HEK293 (cell line): ENCODE measurements at regions not wholly inside any gene's neighbourhood (a gene's known extent, or its start where the extent isn't known, plus 50 kb on each side); places are given as distances from the start of the nearest gene placed in this dataset.

Source experiments
- CTCF ChIA-PET: fragments of 350-600 bp; formaldehyde crosslinking; extraction: SDS; loops from one replicate; lab custom pipeline; 2021; ENCODE audit warnings: antibody characterized with exemption; lab: Yijun Ruan, JAX
- POLR2A ChIA-PET: fragments of 300-600 bp; formaldehyde crosslinking; extraction: SDS; loops from one replicate; lab custom pipeline; 2020; ENCODE audit warnings: antibody characterized with exemption, inconsistent platforms; lab: Yijun Ruan, JAX
- H3K27ac ChIP-seq: fragments of 200-500 bp; sonication (Bioruptor generic); 2 replicates; pipeline ENCODE4 v1.5.1; 2014; ENCODE audit warnings: low read depth, low read length, control low read depth, inconsistent platforms; ENCODE audit errors: extremely low read depth
- H3K36me3 ChIP-seq, 2 experiments: fragments of 200-500 bp in 1 of 2; sonication (Bioruptor generic) in 1 of 2; 1 replicate in 1 of 2; 2 replicates in 1 of 2; pipeline ENCODE4 v1.5.1; 2014 to 2017; ENCODE audit warnings: inconsistent platforms in 2 of 2, low read length in 2 of 2; ENCODE audit not compliant: control insufficient read depth in 2 of 2, insufficient read depth in 1 of 2
- H3K4me1 ChIP-seq: fragments of 200-500 bp; sonication (Bioruptor generic); 2 replicates; pipeline ENCODE4 v1.5.1; 2014; ENCODE audit warnings: mild to moderate bottlenecking, low read length, inconsistent platforms; ENCODE audit not compliant: control insufficient read depth, insufficient read depth
- H3K4me3 ChIP-seq: 2 replicates; pipeline ENCODE4 v1.5.1; 2011; ENCODE audit warnings: low read depth, mild to moderate bottlenecking, control low read depth, low read length, moderate library complexity
- H3K9me3 ChIP-seq: fragments of 200-500 bp; sonication (Bioruptor generic); 2 replicates; pipeline ENCODE4 v1.5.1; 2014; ENCODE audit warnings: low read depth, low read length, inconsistent platforms; ENCODE audit not compliant: control insufficient read depth, insufficient read depth
- GLI2 ChIP-seq: fragments of 450-650 bp; formaldehyde crosslinking; IDR thresholded peaks from 2 replicates; pipeline ENCODE4; 2017; ENCODE audit warnings: missing biosample characterization, missing genetic modification characterization, low read depth, borderline replicate concordance
- KLF16 ChIP-seq: fragments of 450-650 bp; formaldehyde crosslinking; IDR thresholded peaks from 2 replicates; pipeline ENCODE4 v1.5.1; 2017; ENCODE audit warnings: missing biosample characterization, missing genetic modification characterization
- MEIS1 ChIP-seq: sonication (generic); formaldehyde crosslinking; IDR thresholded peaks from 2 replicates; pipeline ENCODE4 v1.8.1; 2022; ENCODE audit warnings: missing genetic modification reagents, mild to moderate bottlenecking, borderline replicate concordance
- MYNN ChIP-seq: fragments of 450-650 bp; formaldehyde crosslinking; IDR thresholded peaks from 2 replicates; pipeline ENCODE4 v1.5.1; 2016; ENCODE audit warnings: missing biosample characterization, missing genetic modification characterization, borderline replicate concordance
- PRDM1 ChIP-seq: fragments of 450-650 bp; formaldehyde crosslinking; IDR thresholded peaks from 2 replicates; pipeline ENCODE4; 2016; ENCODE audit warnings: missing biosample characterization, missing genetic modification characterization
- SALL2 ChIP-seq: fragments of 450-650 bp; formaldehyde crosslinking; IDR thresholded peaks from 2 replicates; pipeline ENCODE4 v1.5.0; 2017; ENCODE audit warnings: missing biosample characterization, mild to moderate bottlenecking, missing genetic modification characterization, borderline replicate concordance
- SETDB1 ChIP-seq: IDR thresholded peaks from one replicate; pipeline ENCODE4 v1.6.1; 2017; ENCODE audit warnings: mild to moderate bottlenecking, low read length, moderate library complexity, mixed read lengths; ENCODE audit not compliant: insufficient read length
- YY1 ChIP-seq: fragments of 450-650 bp; formaldehyde crosslinking; IDR thresholded peaks from 2 replicates; pipeline ENCODE4 v1.5.1; 2018; ENCODE audit warnings: missing biosample characterization, missing genetic modification characterization
- ZBTB21 ChIP-seq: fragments of 450-650 bp; formaldehyde crosslinking; IDR thresholded peaks from 2 replicates; pipeline ENCODE4 v1.5.1; 2017; ENCODE audit warnings: missing biosample characterization, missing genetic modification characterization
- ZBTB7A ChIP-seq: fragments of 450-650 bp; formaldehyde crosslinking; IDR thresholded peaks from 2 replicates; pipeline ENCODE4 v1.5.1; 2016; ENCODE audit warnings: low read depth, missing biosample characterization, missing genetic modification characterization
- ZNF112 ChIP-seq: fragments of 450-650 bp; formaldehyde crosslinking; IDR thresholded peaks from 2 replicates; pipeline ENCODE4 v1.5.0; 2017; ENCODE audit warnings: missing biosample characterization, missing genetic modification characterization
- ZNF140 ChIP-seq: fragments of 450-650 bp; formaldehyde crosslinking; IDR thresholded peaks from 2 replicates; pipeline ENCODE4 v1.5.1; 2016; ENCODE audit warnings: missing biosample characterization, missing genetic modification characterization
- ZNF211 ChIP-seq: fragments of 450-650 bp; formaldehyde crosslinking; IDR thresholded peaks from 2 replicates; pipeline ENCODE4 v1.5.1; 2016; ENCODE audit warnings: low read depth, missing biosample characterization, missing genetic modification characterization
- ZNF221 ChIP-seq: fragments of 450-650 bp; formaldehyde crosslinking; IDR thresholded peaks from 2 replicates; pipeline ENCODE4 v1.5.1; 2017; ENCODE audit warnings: missing biosample characterization, missing genetic modification characterization, borderline replicate concordance
- ZNF23 ChIP-seq: fragments of 450-650 bp; formaldehyde crosslinking; IDR thresholded peaks from 2 replicates; pipeline ENCODE4 v1.5.1; 2016; ENCODE audit warnings: missing biosample characterization, missing genetic modification characterization, borderline replicate concordance
- ZNF24 ChIP-seq: fragments of 450-650 bp; formaldehyde crosslinking; IDR thresholded peaks from 2 replicates; pipeline ENCODE4 v1.5.1; 2016; ENCODE audit warnings: missing biosample characterization, missing genetic modification characterization
- ZNF335 ChIP-seq: fragments of 450-650 bp; formaldehyde crosslinking; conservative IDR thresholded peaks from 2 replicates; pipeline ENCODE4 v1.5.1; 2016; ENCODE audit warnings: missing biosample characterization, missing genetic modification characterization
- ZNF529 ChIP-seq: fragments of 450-650 bp; formaldehyde crosslinking; IDR thresholded peaks from 2 replicates; pipeline ENCODE4 v1.5.1; 2017; ENCODE audit warnings: missing genetic modification characterization, missing biosample characterization; ENCODE audit not compliant: insufficient replicate concordance
- ZNF561 ChIP-seq: fragments of 450-650 bp; IDR thresholded peaks from 2 replicates; pipeline ENCODE4 v1.5.1; 2018; ENCODE audit warnings: missing biosample characterization, missing genetic modification characterization, borderline replicate concordance
- ZNF747 ChIP-seq: fragments of 450-650 bp; formaldehyde crosslinking; IDR thresholded peaks from 2 replicates; pipeline ENCODE4 v1.5.1; 2016; ENCODE audit warnings: missing biosample characterization, missing genetic modification characterization
- TF ChIP-seq, protein P1 (sequence below): fragments of 450-650 bp; formaldehyde crosslinking; IDR thresholded peaks from 2 replicates; pipeline ENCODE4 v1.5.1; 2016; ENCODE audit warnings: missing biosample characterization, missing genetic modification characterization
- TF ChIP-seq, protein P2 (sequence below): fragments of 450-650 bp; IDR thresholded peaks from 2 replicates; pipeline ENCODE4 v1.5.1; 2018; ENCODE audit warnings: missing biosample characterization, mild to moderate bottlenecking, missing genetic modification characterization
- TF ChIP-seq, protein P3 (sequence below): fragments of 450-650 bp; formaldehyde crosslinking; IDR thresholded peaks from 2 replicates; pipeline ENCODE4 v1.5.1; 2016; ENCODE audit warnings: missing biosample characterization, missing genetic modification characterization
- TF ChIP-seq, protein P4 (sequence below): fragments of 450-650 bp; formaldehyde crosslinking; IDR thresholded peaks from 2 replicates; pipeline ENCODE4 v1.5.1; 2016; ENCODE audit warnings: missing biosample characterization, missing genetic modification characterization
- TF ChIP-seq, protein P5 (sequence below): fragments of 450-650 bp; formaldehyde crosslinking; optimal IDR thresholded peaks from 2 replicates; pipeline ENCODE3; 2016; ENCODE audit warnings: missing biosample characterization, mild to moderate bottlenecking, missing genetic modification characterization

DNA sequence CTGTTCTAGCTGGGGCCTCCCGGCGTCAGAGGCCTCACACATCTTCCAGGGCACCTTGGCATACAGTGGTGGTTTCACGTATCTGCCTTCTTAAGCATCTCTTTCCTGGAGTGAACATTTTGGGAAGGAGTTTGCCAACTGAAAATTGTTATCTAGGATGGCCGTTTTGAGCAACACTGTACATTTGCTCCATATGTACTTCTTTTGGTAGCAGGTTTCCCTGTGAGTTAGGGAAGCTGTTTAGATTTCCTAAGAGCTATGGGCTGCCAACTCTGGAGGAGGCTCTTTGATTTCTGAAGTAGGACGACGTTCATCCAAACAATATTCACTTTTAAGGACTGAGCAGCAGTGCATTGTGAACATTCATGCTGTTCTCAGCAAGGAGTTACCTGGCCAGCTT lies 665.9 kb downstream of the SQOR start (continued):
- TF ChIP-seq, protein P1, sequence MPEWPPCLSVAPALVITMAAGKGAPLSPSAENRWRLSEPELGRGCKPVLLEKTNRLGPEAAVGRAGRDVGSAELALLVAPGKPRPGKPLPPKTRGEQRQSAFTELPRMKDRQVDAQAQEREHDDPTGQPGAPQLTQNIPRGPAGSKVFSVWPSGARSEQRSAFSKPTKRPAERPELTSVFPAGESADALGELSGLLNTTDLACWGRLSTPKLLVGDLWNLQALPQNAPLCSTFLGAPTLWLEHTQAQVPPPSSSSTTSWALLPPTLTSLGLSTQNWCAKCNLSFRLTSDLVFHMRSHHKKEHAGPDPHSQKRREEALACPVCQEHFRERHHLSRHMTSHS (tag by site-specific recombination) = no peak
- no peak for TF ChIP-seq ZNF335 (tag by site-specific recombination)
- no peak for TF ChIP-seq ZNF747 (tag by site-specific recombination)

DNA sequence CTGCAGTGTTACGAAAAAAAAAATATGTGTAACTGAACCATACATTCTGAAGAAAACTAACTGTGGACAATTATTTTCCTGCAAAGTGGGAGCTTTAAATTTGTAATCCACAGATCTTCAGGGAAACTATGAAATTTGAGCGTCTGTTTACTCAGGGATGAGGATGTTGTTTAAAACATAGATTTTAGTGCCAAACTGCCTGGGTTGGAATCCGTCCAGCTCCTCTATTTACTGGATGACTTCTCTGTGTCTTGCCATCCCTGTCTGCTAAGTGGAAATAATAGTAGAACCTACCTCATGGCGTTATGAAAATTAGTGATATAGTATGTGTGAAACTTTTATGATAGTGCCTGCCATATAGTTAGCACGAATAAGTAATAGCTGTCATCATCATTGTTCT lies 666.5 kb downstream of the SQOR start:
- ChIA-PET POLR2A (no interaction called here), CTCF (interaction anchor here (0.6 to 1.9 kb wide), 4 partner anchors 9 to 506 kb away, joined by 3 to 8 read pairs (median 3); no protein-coding TSS in a partner anchor)
- Histone ChIP-seq H3K36me3 (no peaks in the 10 kb centered on the region), H3K9me3 (no peaks in the 10 kb centered on the region), H3K27ac (no peak overlapping the region), H3K4me1 (no peaks in the 10 kb centered on the region), H3K4me3 (no peak overlapping the region)
- TF ChIP-seq ZNF561 (tag by site-specific recombination) (no peak), ZNF112 (tag by site-specific recombination) (no peak), MEIS1 (CRISPR knock-in tag) (no peak), MYNN (tag by site-specific recombination) (no peak), GLI2 (tag by site-specific recombination) (no peak), ZBTB21 (no peak), PRDM1 (no peak)
- TF ChIP-seq, protein P2, sequence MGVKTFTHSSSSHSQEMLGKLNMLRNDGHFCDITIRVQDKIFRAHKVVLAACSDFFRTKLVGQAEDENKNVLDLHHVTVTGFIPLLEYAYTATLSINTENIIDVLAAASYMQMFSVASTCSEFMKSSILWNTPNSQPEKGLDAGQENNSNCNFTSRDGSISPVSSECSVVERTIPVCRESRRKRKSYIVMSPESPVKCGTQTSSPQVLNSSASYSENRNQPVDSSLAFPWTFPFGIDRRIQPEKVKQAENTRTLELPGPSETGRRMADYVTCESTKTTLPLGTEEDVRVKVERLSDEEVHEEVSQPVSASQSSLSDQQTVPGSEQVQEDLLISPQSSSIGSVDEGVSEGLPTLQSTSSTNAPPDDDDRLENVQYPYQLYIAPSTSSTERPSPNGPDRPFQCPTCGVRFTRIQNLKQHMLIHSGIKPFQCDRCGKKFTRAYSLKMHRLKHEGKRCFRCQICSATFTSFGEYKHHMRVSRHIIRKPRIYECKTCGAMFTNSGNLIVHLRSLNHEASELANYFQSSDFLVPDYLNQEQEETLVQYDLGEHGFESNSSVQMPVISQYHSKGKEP = no peak
- TF ChIP-seq, protein P3, sequence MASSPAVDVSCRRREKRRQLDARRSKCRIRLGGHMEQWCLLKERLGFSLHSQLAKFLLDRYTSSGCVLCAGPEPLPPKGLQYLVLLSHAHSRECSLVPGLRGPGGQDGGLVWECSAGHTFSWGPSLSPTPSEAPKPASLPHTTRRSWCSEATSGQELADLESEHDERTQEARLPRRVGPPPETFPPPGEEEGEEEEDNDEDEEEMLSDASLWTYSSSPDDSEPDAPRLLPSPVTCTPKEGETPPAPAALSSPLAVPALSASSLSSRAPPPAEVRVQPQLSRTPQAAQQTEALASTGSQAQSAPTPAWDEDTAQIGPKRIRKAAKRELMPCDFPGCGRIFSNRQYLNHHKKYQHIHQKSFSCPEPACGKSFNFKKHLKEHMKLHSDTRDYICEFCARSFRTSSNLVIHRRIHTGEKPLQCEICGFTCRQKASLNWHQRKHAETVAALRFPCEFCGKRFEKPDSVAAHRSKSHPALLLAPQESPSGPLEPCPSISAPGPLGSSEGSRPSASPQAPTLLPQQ (tag by site-specific recombination) = no peak

DNA sequence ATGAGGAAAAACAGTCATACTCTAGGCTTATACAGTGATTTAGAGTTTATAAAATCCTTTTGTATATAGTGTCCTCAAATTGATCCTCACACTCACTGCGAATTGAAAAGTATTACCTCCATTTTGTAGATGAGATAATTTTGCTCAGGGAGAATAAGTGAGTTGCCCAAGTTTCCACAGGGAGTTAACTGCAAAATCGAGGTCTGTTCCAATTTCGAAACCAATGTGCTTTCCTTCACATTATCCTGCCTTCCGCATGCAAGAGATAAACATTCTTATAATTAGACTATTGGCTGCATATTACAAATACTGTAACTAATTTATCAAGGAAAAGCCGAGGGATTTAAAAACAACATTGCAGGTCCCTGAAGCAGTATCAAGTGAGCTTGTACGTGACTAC lies 667.0 kb downstream of the SQOR start:
- ChIA-PET CTCF (interaction anchor here (1.7 to 1.9 kb wide), 2 partner anchors 9 to 506 kb away, joined by 3 to 8 read pairs; no protein-coding TSS in a partner anchor), POLR2A (no interaction called here)
- Histone ChIP-seq H3K4me1 (no peaks in the 10 kb centered on the region), H3K36me3 (no peaks in the 10 kb centered on the region), H3K4me3 (no peak overlapping the region), H3K27ac (no peak overlapping the region), H3K9me3 (no peaks in the 10 kb centered on the region)
- no peak for TF ChIP-seq ZNF221 (tag by site-specific recombination)
- no peak for TF ChIP-seq SALL2 (tag by site-specific recombination)
- TF ChIP-seq ZNF24 = no peak
- no peak for TF ChIP-seq ZNF23 (tag by site-specific recombination)
- no peak for TF ChIP-seq ZNF140 (tag by site-specific recombination)
- no peak for TF ChIP-seq SETDB1
- TF ChIP-seq GLI2 (tag by site-specific recombination) = no peak
- no peak for TF ChIP-seq YY1
- no peak for TF ChIP-seq ZNF529 (tag by site-specific recombination)
- no peak for TF ChIP-seq KLF16 (tag by site-specific recombination)
- TF ChIP-seq, protein P4, sequence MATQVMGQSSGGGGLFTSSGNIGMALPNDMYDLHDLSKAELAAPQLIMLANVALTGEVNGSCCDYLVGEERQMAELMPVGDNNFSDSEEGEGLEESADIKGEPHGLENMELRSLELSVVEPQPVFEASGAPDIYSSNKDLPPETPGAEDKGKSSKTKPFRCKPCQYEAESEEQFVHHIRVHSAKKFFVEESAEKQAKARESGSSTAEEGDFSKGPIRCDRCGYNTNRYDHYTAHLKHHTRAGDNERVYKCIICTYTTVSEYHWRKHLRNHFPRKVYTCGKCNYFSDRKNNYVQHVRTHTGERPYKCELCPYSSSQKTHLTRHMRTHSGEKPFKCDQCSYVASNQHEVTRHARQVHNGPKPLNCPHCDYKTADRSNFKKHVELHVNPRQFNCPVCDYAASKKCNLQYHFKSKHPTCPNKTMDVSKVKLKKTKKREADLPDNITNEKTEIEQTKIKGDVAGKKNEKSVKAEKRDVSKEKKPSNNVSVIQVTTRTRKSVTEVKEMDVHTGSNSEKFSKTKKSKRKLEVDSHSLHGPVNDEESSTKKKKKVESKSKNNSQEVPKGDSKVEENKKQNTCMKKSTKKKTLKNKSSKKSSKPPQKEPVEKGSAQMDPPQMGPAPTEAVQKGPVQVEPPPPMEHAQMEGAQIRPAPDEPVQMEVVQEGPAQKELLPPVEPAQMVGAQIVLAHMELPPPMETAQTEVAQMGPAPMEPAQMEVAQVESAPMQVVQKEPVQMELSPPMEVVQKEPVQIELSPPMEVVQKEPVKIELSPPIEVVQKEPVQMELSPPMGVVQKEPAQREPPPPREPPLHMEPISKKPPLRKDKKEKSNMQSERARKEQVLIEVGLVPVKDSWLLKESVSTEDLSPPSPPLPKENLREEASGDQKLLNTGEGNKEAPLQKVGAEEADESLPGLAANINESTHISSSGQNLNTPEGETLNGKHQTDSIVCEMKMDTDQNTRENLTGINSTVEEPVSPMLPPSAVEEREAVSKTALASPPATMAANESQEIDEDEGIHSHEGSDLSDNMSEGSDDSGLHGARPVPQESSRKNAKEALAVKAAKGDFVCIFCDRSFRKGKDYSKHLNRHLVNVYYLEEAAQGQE (tag by site-specific recombination) = no peak
- TF ChIP-seq ZBTB7A (tag by site-specific recombination) = no peak
- TF ChIP-seq, protein P5, sequence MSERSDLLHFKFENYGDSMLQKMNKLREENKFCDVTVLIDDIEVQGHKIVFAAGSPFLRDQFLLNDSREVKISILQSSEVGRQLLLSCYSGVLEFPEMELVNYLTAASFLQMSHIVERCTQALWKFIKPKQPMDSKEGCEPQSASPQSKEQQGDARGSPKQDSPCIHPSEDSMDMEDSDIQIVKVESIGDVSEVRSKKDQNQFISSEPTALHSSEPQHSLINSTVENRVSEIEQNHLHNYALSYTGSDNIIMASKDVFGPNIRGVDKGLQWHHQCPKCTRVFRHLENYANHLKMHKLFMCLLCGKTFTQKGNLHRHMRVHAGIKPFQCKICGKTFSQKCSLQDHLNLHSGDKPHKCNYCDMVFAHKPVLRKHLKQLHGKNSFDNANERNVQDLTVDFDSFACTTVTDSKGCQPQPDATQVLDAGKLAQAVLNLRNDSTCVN (tag by site-specific recombination) = no peak
- TF ChIP-seq ZNF211 (tag by site-specific recombination) = no peak
